ENCODE measurements at regions not wholly inside any gene's neighbourhood (a gene's known extent, or its start where the extent isn't known, plus 50 kb on each side); places are given as distances from the start of the nearest gene placed in this dataset.

- ChIA-PET POLR2A (no interaction called here), CTCF (interaction anchor here (0.6 to 1.8 kb wide), 3 partner anchors 35 to 291 kb away, joined by 3 to 5 read pairs (median 4); no protein-coding TSS in a partner anchor)
- no peak for TF ChIP-seq CTCF (IDR thresholded peaks at IDR 0.05; ENCODE audit: insufficient read depth, low read depth, low read length)
These were observed 82.2 kb upstream of the GRK3 start for GRCh38 chr22:25482091-25482760.

GRCh38 chr22:25482868-25483639 lies 81.4 kb upstream of the GRK3 start:
- H3K4me3 ChIP-seq (ENCODE audit: low read depth, low read length): no peak overlapping the region
- no peaks in the 10 kb centered on the region for H3K27me3 ChIP-seq (ENCODE audit: control insufficient read depth, insufficient read depth, low read length)
- no peak for DNase-seq (ENCODE audit: low read depth)
- H3K36me3 ChIP-seq (ENCODE audit: control insufficient read depth, insufficient read depth, low read length): no peaks in the 10 kb centered on the region; the same call in 1 of the 2 replicates
- POLR2A ChIA-PET: no interaction called here
- TF ChIP-seq CTCF (IDR thresholded peaks at IDR 0.05; ENCODE audit: insufficient read depth, low read depth, low read length): no peak
- CTCF ChIA-PET: interaction anchor here (0.6 to 1.8 kb wide), 3 partner anchors 36 to 290 kb away, joined by 3 to 5 read pairs (median 4); no protein-coding TSS in a partner anchor

More at GRCh38 chr22:25482091-25482760, 82.2 kb upstream of the GRK3 start:
- no peaks in the 10 kb centered on the region; the same call in 1 of the 2 replicates for H3K36me3 ChIP-seq (ENCODE audit: control insufficient read depth, insufficient read depth, low read length)
- no peak overlapping the region for H3K4me3 ChIP-seq (ENCODE audit: low read depth, low read length)
- H3K27me3 ChIP-seq (ENCODE audit: control insufficient read depth, insufficient read depth, low read length): no peaks in the 10 kb centered on the region
- DNase-seq (ENCODE audit: low read depth): no peak

GRCh38 chr22:25483931-25484330 lies 80.5 kb upstream of the GRK3 start:
- CTCF ChIA-PET: no interaction called here
- Histone ChIP-seq H3K4me3 (ENCODE audit: low read depth, low read length) (no peak overlapping the region), H3K36me3 (ENCODE audit: control insufficient read depth, insufficient read depth, low read length) (no peaks in the 10 kb centered on the region; the same call in 1 of the 2 replicates), H3K27me3 (ENCODE audit: control insufficient read depth, insufficient read depth, low read length) (no peaks in the 10 kb centered on the region)
- no peak for TF ChIP-seq CTCF (IDR thresholded peaks at IDR 0.05; ENCODE audit: insufficient read depth, low read depth, low read length)
- DNase-seq (ENCODE audit: low read depth): no peak
- POLR2A ChIA-PET: no interaction called here

- Histone ChIP-seq H3K36me3 (ENCODE audit: control insufficient read depth, insufficient read depth, low read length) (no peaks in the 10 kb centered on the region; the same call in 1 of the 2 replicates), H3K27me3 (ENCODE audit: control insufficient read depth, insufficient read depth, low read length) (no peaks in the 10 kb centered on the region), H3K4me3 (ENCODE audit: low read depth, low read length) (no peak overlapping the region)
- POLR2A ChIA-PET: no interaction called here
- TF ChIP-seq CTCF (IDR thresholded peaks at IDR 0.05; ENCODE audit: insufficient read depth, low read depth, low read length): no peak
- CTCF ChIA-PET: no interaction called here
- no peak for DNase-seq (ENCODE audit: low read depth)
These were observed 79.8 kb upstream of the GRK3 start for GRCh38 chr22:25484521-25485315.

Measured in BJ (cell line).